Pancreas (tissue), 10 donors: ENCODE measurements at regions not wholly inside any gene's neighbourhood (a gene's known extent, or its start where the extent isn't known, plus 50 kb on each side); places are given as distances from the start of the nearest gene placed in this dataset.

Experiments
- ATAC-seq, 4 donors: fragments of 200-7000 bp; cut with Tn5 transposase; one replicate each; pipeline versions ENCODE4 v1.8.0 to v1.9.1; 2020; ENCODE audit warnings: mild to moderate bottlenecking in 4 of 4, moderate library complexity in 4 of 4
- DNase-seq, 6 donors: peaks; one replicate each; pipeline ENCODE4 v3.0.0-alpha.2; 2020
- FAIRE-seq: peaks from 2 replicates; lab custom pipeline; 2012; peaks lifted over from hg19 to GRCh38; lab: Jason Lieb, UNC
- H3K27ac ChIP-seq, 4 donors: fragments of 200-600 bp; sonication (generic); 1 replicate in 3 of 4; 2 replicates in 1 of 4; pipeline versions ENCODE4 v1.5.0 to v1.8.0; 2020
- H3K27me3 ChIP-seq, 4 donors: fragments of 200-600 bp; one replicate each; pipeline ENCODE4 v1.8.0; 2021
- H3K36me3 ChIP-seq, 3 donors: fragments of 200-600 bp; sonication (generic) in 1 of 3; one replicate each; pipeline versions ENCODE4 v1.5.0 to v1.8.0; 2020 to 2021
- H3K4me1 ChIP-seq, 3 donors: fragments of 200-600 bp; one replicate each; pipeline ENCODE4 v1.8.0; 2021
- H3K4me3 ChIP-seq, 4 donors: fragments of 200-600 bp; sonication (generic) in 2 of 4; one replicate each; pipeline versions ENCODE4 v1.5.0 to v1.8.0; 2020 to 2021
- H3K9me3 ChIP-seq, 4 donors: fragments of 200-600 bp; one replicate each; pipeline ENCODE4 v1.8.0; 2021
- CTCF ChIP-seq, 4 donors: fragments of 200-600 bp; sonication (generic) in 3 of 4; IDR thresholded peaks; one replicate each; pipeline versions ENCODE4 v1.5.0 to v1.8.0; 2021; ENCODE audit warnings: antibody characterized with exemption in 4 of 4
- WGBS, 2 donors: extraction: QIAGEN DNeasy Blood & Tissue Kit; methylation state at CpG; one replicate each; pipeline ENCODE4 v1.1.7; 2013; 5-methylcytosine and 5-hydroxymethylcytosine counted together
- intact Hi-C, 3 donors: fragments of 100-400 bp; cut with DNase I; formaldehyde crosslinking; loops; one replicate each; pipeline versions ENCODE4 v1.11.1 to v1.14.2; 2022
- donor health status: healthy with polysubstance abuse.
- donor health status: DM: no; HTN: no; CAD: no; lungs with moderate emphysema.
- donor health status: DM: no; HTN: no; CAD: no.
- donor health status: control.
- donor health status: control.
- donor health status: Bipolar disorder and iron deficiency.
- donor health status: DM: yes; HTN: yes; CAD: no.
- donor health status: DM: no; HTN: no; CAD: no.
- donor health status: DM: no; HTN: no; CAD: no.
- donor health status: DM: yes; HTN: yes; CAD: no.

- Histone ChIP-seq H3K9me3 (no peaks in the 10 kb centered on the region), H3K27me3 (no peaks in the 10 kb centered on the region), H3K36me3 (no peaks in the 10 kb centered on the region), H3K27ac (no peak overlapping the region), H3K4me3 (no peak overlapping the region), H3K4me1 (no peaks in the 10 kb centered on the region)
- no peak for FAIRE-seq
- WGBS, 2 donors = 82 to 94% methylated on average over 1 of the region's 1 CpG
- intact Hi-C loops = no loop called here
- no peak for TF ChIP-seq CTCF (IDR thresholded peaks at IDR 0.05)
- DNase-seq = no peak
- no peak for ATAC-seq
Observed at GRCh38 chr14:75350505-75351060, 72.0 kb downstream of the FOS start.

- Histone ChIP-seq H3K9me3 (no peaks in the 10 kb centered on the region), H3K27ac (no peak overlapping the region), H3K4me1 (no peaks in the 10 kb centered on the region), H3K36me3 (no peaks in the 10 kb centered on the region), H3K27me3 (no peaks in the 10 kb centered on the region), H3K4me3 (no peak overlapping the region)
- 60 to 61% methylated on average over 3 of the region's 3 CpGs for WGBS, 2 donors
- DNase-seq (no peak), ATAC-seq (peak in 1 of 4 donors; percentile 12), FAIRE-seq (no peak)
- no peak for TF ChIP-seq CTCF (IDR thresholded peaks at IDR 0.05)
- intact Hi-C loops = no loop called here
Observed at GRCh38 chr14:75359098-75359497, 68.7 kb upstream of the JDP2 start.

- ATAC-seq (no peak), FAIRE-seq (no peak)
- no peaks in the 10 kb centered on the region for H3K27me3 ChIP-seq
Observed at GRCh38 chr14:75361041-75361440, 66.8 kb upstream of the JDP2 start.

GRCh38 chr14:75361751-75362433 lies 65.9 kb upstream of the JDP2 start:
- H3K36me3 ChIP-seq = no peaks in the 10 kb centered on the region
- no peak for ATAC-seq
- no peak overlapping the region for H3K27ac ChIP-seq
- FAIRE-seq = no peak
- no peaks in the 10 kb centered on the region for H3K9me3 ChIP-seq
- DNase-seq = no peak
- no peak for TF ChIP-seq CTCF (IDR thresholded peaks at IDR 0.05)
- H3K4me1 ChIP-seq = no peaks in the 10 kb centered on the region
- intact Hi-C loops = no loop called here
- no peak overlapping the region for H3K4me3 ChIP-seq
- no peaks in the 10 kb centered on the region for H3K27me3 ChIP-seq
- 80 to 87% methylated on average over 7 of the region's 7 CpGs for WGBS, 2 donors

More at GRCh38 chr14:75361041-75361440, 66.8 kb upstream of the JDP2 start:
- Histone ChIP-seq H3K4me3 (no peak overlapping the region), H3K27ac (no peak overlapping the region), H3K9me3 (no peaks in the 10 kb centered on the region), H3K36me3 (no peaks in the 10 kb centered on the region), H3K4me1 (no peaks in the 10 kb centered on the region)
- WGBS, 2 donors = 84 to 88% methylated on average over 6 of the region's 6 CpGs
- TF ChIP-seq CTCF (IDR thresholded peaks at IDR 0.05) = no peak
- no peak for DNase-seq
- intact Hi-C loops = no loop called here

GRCh38 chr14:75363130-75363529 lies 64.7 kb upstream of the JDP2 start:
- FAIRE-seq (no peak), ATAC-seq (no peak), DNase-seq (no peak)
- Histone ChIP-seq H3K27me3 (no peaks in the 10 kb centered on the region), H3K36me3 (no peaks in the 10 kb centered on the region), H3K27ac (no peak overlapping the region), H3K9me3 (no peaks in the 10 kb centered on the region), H3K4me1 (no peaks in the 10 kb centered on the region), H3K4me3 (no peak overlapping the region)
- intact Hi-C loops = no loop called here
- 90 to 95% methylated on average over 5 of the region's 5 CpGs for WGBS, 2 donors
- TF ChIP-seq CTCF (IDR thresholded peaks at IDR 0.05) = no peak
